ENCODE measurements at regions not wholly inside any gene's neighbourhood (a gene's known extent, or its start where the extent isn't known, plus 50 kb on each side); places are given as distances from the start of the nearest gene placed in this dataset.
"Not testable (repeated sequence)": the region's sequence is repeated elsewhere in the genome, so short reads cannot be mapped to it uniquely, and the experiment has no call there.

GRCh38 chr9:7552706-7553105 is 246.9 kb downstream of the DMAC1 start:
- TF ChIP-seq CTCF (IDR thresholded peaks at IDR 0.05; ENCODE audit: insufficient read depth, low read depth, low read length); EZH2 (IDR thresholded peaks at IDR 0.05; ENCODE audit: insufficient read depth, low read length): not testable (repeated sequence)

All from astrocyte (in vitro differentiated cells and primary cell).